ENCODE measurements at regions not wholly inside any gene's neighbourhood (a gene's known extent, or its start where the extent isn't known, plus 50 kb on each side); places are given as distances from the start of the nearest gene placed in this dataset.

GRCh38 chr15:62454567-62455172, 289.6 kb upstream of the C2CD4B start:
- TF ChIP-seq CTCF (IDR thresholded peaks at IDR 0.05; ENCODE audit: low read length) (no peak), EZH2phosphoT487 (IDR thresholded peaks at IDR 0.05; ENCODE audit: low read length) (no peak), EZH2 (optimal IDR thresholded peaks at IDR 0.05; ENCODE audit: low read depth, low read length) (no peak)

All from MM.1S (cell line).